HTR-8/SVneo (cell line): ENCODE measurements at regions not wholly inside any gene's neighbourhood (a gene's known extent, or its start where the extent isn't known, plus 50 kb on each side); places are given as distances from the start of the nearest gene placed in this dataset.

Experiments
- DNase-seq: peaks from one replicate; pipeline ENCODE4 v3.0.0; 2011; ENCODE audit warnings: low spot score, mixed read lengths; ENCODE audit not compliant: insufficient read length
- FAIRE-seq: peaks from 2 replicates; lab custom pipeline; 2011; peaks lifted over from hg19 to GRCh38; lab: Jason Lieb, UNC

DNA sequence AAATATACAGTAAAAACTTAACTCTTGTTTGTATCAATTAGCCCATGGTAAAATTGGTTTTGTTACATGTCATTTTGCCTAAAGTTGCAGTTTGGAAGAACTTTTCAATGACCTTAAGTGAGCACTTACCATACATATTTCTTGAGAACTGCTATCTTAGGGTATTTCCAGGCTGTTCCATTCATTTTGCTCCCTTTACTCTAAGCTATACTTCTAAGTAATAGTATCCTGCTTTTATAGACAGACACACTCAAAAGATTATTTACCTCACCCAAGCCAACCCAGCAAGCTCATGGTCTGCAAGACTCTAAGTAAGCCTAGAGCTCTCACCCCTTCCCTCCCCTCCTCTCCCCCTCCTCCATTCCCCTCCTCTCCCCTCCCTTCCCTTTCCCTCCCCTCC, 294.0 kb downstream of the HS3ST1 start:
- DNase-seq, result no peak
- no peak for FAIRE-seq

GRCh38 chr4:11133868-11134267, 294.8 kb downstream of the HS3ST1 start:
- no peak for DNase-seq
- no peak for FAIRE-seq

GRCh38 chr4:11132478-11132877, 296.2 kb downstream of the HS3ST1 start:
- FAIRE-seq, result no peak
- no peak for DNase-seq

DNA sequence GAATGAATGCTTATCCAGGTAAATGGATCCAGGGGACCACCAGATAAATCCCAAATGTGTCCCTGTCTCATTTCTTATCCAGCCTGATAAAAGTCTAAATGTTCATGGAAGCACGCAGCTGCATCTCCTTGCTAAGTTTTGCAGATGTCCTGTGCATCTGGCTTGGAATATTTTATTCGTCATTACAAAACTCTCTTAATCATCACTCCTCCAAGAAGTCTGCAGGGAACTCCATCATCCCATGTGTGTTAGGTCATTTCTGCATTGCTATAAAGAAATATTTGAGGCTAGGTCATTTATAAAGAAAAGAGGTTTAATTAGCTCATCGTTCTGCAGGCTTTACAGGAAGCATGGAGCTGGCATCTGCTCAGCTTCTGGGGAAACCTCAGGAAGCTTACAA, 297.2 kb downstream of the HS3ST1 start:
- DNase-seq (no peak), FAIRE-seq (no peak)

DNA sequence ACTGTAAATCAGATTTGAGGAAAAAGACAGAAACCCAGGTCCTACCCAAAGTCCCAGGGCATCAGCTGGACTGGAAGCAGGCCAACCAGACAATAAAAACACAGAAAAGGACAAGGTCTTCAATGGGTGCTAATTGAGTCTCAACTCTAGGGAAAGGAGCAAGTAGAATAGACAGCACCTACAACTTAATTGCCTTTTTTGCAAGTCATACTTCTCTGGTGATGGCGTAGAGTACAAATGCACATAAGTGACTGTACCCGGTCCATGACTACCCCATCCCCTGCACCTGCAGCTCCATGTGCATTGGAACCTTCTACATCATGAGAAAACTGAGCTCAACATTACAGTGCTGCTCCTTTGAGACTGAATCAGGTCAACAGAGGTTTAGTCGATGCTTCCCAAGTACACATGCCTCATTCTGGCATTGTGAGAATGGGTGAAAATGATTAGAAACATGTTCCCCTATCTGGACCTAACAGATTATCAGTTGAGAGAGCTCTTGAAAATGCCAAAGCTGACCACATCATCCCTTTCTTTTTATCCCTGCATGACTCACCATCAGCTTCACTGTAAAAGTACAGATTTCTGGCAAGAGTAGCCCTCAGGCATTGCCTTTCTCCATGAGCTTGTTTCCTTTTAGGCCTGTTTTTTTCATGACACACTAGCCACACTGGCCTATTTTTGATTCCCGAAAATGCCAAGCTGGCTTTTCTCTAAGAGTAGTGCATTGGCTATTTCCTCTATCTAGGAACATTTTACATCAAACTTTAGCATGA, 298.3 kb downstream of the HS3ST1 start:
- no peak for DNase-seq
- no peak for FAIRE-seq

GRCh38 chr4:11120435-11120834, 308.3 kb downstream of the HS3ST1 start:
- DNase-seq (no peak), FAIRE-seq (no peak)

DNA sequence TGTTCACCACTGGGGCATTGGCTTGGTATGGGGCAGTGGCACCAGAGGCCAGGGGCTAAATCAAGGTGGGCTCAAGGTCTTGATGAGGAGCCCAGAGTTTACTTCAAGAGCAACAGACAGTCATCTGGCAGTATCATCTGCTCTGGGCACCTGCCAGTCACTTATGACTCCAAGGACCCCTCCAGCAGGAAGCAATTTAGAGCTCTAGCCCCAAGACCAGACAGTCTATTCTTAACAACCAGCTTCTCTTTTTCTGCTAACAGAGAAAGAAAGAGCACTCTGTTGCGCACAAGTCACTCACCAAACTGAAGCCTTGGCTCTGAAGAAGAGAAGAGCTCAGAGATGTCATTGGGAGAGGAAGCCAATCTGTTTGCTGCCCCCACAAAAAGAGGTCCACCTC, 309.2 kb downstream of the HS3ST1 start:
- DNase-seq (no peak), FAIRE-seq (no peak)

DNA sequence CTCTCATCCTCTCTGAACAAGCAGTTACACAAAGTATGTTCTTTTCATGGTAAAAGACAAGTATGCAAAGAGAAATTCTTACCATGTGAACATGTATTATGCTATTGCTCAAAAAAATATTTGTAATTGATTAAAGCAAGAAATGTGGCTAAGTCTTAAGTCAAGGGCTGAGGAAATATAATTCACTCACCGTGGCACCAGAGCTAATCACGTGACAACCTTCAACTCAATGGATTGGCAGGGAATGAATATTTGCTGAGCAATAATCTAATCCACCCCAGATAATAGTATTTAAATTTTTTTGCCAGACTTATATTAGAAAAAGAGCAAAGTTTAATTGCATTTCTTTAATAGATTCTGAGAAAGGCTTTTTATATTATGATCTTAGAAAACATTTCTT, 310.2 kb downstream of the HS3ST1 start:
- DNase-seq, result no peak
- no peak for FAIRE-seq

- FAIRE-seq (no peak), DNase-seq (no peak)
These were observed 311.8 kb downstream of the HS3ST1 start for GRCh38 chr4:11116940-11117339.

DNA sequence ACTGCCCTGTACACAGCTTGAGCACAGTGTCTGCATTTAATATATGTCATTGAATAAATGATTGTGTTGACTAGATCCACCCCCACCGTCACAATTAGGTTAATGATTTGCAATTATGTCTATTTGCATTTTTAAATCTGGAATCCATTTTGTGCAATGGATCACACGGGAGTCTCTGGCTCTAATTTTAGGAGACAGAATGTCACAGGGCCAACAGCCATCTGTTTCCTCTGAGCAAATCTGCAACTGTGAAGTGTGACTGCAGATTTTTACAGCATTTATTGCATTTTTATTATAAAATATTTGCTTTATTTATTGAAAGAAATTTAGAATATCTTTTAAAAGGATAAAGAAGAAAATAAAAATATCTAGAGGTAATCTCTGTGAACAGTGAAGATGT, 316.8 kb downstream of the HS3ST1 start:
- FAIRE-seq, result no peak
- no peak for DNase-seq

GRCh38 chr4:11111370-11111769, 317.3 kb downstream of the HS3ST1 start:
- FAIRE-seq, result no peak
- DNase-seq, result no peak

- FAIRE-seq, result no peak
These were observed 321.9 kb downstream of the HS3ST1 start for GRCh38 chr4:11106759-11107158.

GRCh38 chr4:11106190-11106589, 322.5 kb downstream of the HS3ST1 start:
- no peak for DNase-seq
- no peak for FAIRE-seq

More at GRCh38 chr4:11106759-11107158, 321.9 kb downstream of the HS3ST1 start:
- DNase-seq, result no peak

GRCh38 chr4:11105715-11106114, 323.0 kb downstream of the HS3ST1 start:
- FAIRE-seq, result no peak
- no peak for DNase-seq

DNA sequence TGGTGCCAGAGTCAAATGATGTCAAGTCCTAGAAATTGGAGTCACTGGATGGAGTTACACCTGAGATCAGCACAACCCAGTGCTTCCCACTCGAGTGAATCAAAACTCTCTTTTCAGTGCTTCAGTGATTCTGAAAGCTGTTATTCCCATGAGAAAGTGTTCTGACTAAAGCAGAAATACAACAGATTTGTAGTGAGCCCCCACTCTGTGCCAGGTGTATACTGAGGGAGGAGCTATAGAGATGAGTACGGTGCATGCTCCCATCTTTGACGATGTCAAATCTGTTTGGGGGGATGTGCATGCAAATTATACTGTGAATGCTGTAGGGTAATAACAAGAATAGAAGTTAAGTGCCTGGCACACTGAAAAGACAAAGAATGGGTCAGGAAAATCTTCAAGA, 330.2 kb downstream of the HS3ST1 start:
- FAIRE-seq, result no peak
- DNase-seq, result no peak

DNA sequence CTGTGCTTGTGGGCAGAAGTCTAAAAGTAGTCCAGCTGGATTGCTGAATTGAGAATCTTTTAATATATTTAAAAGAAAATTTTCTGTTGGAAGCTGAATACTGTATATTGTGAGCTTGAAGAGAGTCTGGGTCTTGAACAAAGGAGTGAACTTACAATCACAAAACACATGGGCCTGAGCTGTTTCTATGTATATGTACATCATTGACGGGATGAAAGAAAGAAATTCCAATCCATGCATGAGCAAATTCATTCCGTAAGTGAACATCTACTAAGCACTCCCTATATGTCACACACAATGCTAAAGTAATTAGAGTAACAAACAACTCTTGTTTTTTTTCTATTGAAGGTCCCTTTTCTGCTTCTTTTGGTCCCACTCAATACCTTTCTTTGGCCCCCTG, 331.0 kb downstream of the HS3ST1 start:
- DNase-seq, result no peak
- FAIRE-seq, result no peak

DNA sequence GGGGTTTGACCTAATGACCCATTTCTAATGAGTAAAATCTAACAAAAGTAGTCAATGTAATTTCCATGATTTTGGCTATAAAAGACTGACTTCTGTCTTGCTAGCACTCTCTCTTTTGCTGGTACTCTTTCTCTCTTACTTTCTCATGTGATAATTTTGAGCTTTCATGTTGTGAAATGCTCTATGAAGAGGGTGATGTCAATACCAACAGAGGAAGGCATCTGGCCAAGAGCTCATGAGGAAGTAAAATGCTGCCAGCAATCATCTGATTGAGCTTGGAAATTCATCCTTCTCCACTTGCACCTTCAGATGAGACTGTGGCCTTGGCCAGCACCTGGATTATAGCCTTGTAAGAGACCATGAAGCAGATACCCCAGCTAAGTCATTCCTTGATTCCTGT, 347.7 kb downstream of the HS3ST1 start:
- DNase-seq (no peak), FAIRE-seq (no peak)

- FAIRE-seq (no peak), DNase-seq (no peak)
These were observed 349.5 kb downstream of the HS3ST1 start for GRCh38 chr4:11079171-11079570.

DNA sequence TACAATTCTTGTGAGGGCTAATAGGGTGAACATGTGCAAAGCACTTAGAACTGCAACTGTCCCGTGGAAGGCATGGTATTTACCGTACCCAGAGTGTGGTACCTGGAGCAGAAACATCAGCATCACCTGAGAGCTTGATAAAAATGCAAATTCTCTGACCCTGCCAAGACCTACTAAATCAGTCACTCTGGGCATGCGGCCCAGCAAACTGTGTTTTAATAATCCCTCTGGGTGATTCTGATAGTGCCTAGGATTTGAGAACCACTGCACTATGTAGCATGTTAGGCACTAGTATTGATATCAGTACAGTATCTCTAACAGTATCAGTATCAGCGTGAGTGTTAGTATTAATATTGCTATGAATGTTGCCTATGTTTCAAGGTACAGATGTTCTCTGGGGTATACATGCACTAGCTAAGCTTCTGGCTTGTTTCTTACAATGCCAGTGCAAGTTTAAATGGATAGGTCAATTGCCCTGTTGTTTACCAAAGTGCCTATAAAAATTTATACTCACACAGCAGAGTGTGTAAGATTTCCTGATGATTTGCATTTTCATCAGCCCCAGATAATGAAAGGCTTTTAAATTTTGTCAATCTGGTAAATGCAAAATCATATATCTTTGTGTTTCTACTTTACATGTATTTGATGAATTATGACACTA, 354.0 kb downstream of the HS3ST1 start:
- FAIRE-seq (no peak), DNase-seq (no peak)

GRCh38 chr4:11073621-11074051, 355.1 kb downstream of the HS3ST1 start:
- FAIRE-seq (no peak), DNase-seq (no peak)

GRCh38 chr4:11072999-11073398, 355.7 kb downstream of the HS3ST1 start:
- no peak for DNase-seq
- no peak for FAIRE-seq

- DNase-seq, result no peak
- FAIRE-seq, result no peak
These were observed 356.2 kb downstream of the HS3ST1 start for GRCh38 chr4:11072463-11072862.
